ENCODE measurements at regions not wholly inside any gene's neighbourhood (a gene's known extent, or its start where the extent isn't known, plus 50 kb on each side); places are given as distances from the start of the nearest gene placed in this dataset.

DNA sequence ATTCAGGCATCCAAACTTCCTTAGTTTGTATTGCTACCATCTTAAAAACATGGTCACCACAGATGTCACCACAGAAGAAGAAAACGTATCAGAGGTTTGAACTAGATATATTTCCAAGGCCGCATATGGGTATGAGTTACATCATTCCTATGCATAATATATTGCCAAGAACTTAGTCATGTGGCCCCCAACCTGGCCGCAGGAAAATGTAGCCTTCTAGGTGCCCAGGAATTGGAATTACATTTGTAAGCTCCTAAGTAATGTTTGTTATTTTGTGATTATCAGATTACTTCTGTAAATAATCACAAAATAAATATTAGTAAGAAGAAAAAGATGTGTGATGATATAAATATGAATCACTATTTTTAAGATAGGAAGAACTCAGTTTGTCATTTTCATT, 351.4 kb downstream of the ISL1 start:
- Histone ChIP-seq H3K27me3 (ENCODE audit: insufficient read depth, low read depth, low read length) (no peaks in the 10 kb centered on the region), H3K27ac (ENCODE audit: low read length) (no peak overlapping the region), H3K79me2 (replicated peaks; ENCODE audit: insufficient read depth, low read length) (no peaks in the 10 kb centered on the region), H3K4me3 (ENCODE audit: low read length) (no peak overlapping the region), H3K4me2 (ENCODE audit: low read length) (no peak overlapping the region), H2AFZ (ENCODE audit: low read depth, low read length) (no peak overlapping the region), H3K9ac (ENCODE audit: low read length) (no peak overlapping the region), H4K20me1 (ENCODE audit: insufficient read depth) (no peaks in the 10 kb centered on the region), H3K36me3 (ENCODE audit: insufficient read depth, low read length) (no peaks in the 10 kb centered on the region), H3K9me3 (ENCODE audit: low read length) (no peaks in the 10 kb centered on the region), H3K9me2 (ENCODE audit: insufficient read depth, low read length) (no peaks in the 10 kb centered on the region), H3F3A (ENCODE audit: insufficient read depth, low read length, poor library complexity, severe bottlenecking) (no peaks in the 10 kb centered on the region)
- TF ChIP-seq MXI1 (conservative IDR thresholded peaks at IDR 0.05; ENCODE audit: poor library complexity, severe bottlenecking) (no peak), TAF1 (IDR thresholded peaks at IDR 0.05; ENCODE audit: low read depth) (no peak), EZH2 (IDR thresholded peaks at IDR 0.05; ENCODE audit: borderline replicate concordance, insufficient read depth, low read length, poor library complexity, severe bottlenecking) (no peak), RAD21 (conservative IDR thresholded peaks at IDR 0.05) (no peak), SMC3 (conservative IDR thresholded peaks at IDR 0.05; ENCODE audit: poor library complexity) (no peak), POLR2AphosphoS5 (IDR thresholded peaks at IDR 0.05) (no peak), EP300 (conservative IDR thresholded peaks at IDR 0.05; ENCODE audit: poor library complexity, severe bottlenecking) (no peak)
- TF ChIP-seq, protein P1, sequence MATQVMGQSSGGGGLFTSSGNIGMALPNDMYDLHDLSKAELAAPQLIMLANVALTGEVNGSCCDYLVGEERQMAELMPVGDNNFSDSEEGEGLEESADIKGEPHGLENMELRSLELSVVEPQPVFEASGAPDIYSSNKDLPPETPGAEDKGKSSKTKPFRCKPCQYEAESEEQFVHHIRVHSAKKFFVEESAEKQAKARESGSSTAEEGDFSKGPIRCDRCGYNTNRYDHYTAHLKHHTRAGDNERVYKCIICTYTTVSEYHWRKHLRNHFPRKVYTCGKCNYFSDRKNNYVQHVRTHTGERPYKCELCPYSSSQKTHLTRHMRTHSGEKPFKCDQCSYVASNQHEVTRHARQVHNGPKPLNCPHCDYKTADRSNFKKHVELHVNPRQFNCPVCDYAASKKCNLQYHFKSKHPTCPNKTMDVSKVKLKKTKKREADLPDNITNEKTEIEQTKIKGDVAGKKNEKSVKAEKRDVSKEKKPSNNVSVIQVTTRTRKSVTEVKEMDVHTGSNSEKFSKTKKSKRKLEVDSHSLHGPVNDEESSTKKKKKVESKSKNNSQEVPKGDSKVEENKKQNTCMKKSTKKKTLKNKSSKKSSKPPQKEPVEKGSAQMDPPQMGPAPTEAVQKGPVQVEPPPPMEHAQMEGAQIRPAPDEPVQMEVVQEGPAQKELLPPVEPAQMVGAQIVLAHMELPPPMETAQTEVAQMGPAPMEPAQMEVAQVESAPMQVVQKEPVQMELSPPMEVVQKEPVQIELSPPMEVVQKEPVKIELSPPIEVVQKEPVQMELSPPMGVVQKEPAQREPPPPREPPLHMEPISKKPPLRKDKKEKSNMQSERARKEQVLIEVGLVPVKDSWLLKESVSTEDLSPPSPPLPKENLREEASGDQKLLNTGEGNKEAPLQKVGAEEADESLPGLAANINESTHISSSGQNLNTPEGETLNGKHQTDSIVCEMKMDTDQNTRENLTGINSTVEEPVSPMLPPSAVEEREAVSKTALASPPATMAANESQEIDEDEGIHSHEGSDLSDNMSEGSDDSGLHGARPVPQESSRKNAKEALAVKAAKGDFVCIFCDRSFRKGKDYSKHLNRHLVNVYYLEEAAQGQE (IDR thresholded peaks at IDR 0.05; ENCODE audit: borderline replicate concordance), result no peak
- TF ChIP-seq, protein P2, sequence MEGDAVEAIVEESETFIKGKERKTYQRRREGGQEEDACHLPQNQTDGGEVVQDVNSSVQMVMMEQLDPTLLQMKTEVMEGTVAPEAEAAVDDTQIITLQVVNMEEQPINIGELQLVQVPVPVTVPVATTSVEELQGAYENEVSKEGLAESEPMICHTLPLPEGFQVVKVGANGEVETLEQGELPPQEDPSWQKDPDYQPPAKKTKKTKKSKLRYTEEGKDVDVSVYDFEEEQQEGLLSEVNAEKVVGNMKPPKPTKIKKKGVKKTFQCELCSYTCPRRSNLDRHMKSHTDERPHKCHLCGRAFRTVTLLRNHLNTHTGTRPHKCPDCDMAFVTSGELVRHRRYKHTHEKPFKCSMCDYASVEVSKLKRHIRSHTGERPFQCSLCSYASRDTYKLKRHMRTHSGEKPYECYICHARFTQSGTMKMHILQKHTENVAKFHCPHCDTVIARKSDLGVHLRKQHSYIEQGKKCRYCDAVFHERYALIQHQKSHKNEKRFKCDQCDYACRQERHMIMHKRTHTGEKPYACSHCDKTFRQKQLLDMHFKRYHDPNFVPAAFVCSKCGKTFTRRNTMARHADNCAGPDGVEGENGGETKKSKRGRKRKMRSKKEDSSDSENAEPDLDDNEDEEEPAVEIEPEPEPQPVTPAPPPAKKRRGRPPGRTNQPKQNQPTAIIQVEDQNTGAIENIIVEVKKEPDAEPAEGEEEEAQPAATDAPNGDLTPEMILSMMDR (IDR thresholded peaks at IDR 0.05; ENCODE audit: poor library complexity, severe bottlenecking), result no peak

DNA sequence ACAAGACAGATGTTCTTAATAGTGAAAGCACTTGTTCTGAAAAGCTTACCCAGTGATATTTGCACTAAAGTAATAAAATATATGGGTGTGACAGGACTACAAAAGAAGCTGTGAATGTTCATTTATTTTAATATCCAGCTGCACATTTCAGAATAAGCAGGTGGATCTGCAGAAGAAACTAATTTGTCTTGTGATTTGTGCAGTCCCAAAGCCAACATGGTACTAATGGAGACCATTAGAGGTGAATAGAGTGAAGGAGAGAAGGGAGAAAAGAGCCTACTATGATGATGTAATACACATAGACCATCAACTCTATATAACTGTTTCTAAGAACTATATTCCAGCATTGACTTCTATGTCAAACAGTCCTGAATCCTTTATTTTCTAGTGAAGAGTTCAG, 362.8 kb downstream of the ISL1 start:
- no peak overlapping the region for H3K9ac ChIP-seq (ENCODE audit: low read length)
- H3K9me2 ChIP-seq (ENCODE audit: insufficient read depth, low read length), result no peaks in the 10 kb centered on the region
- H3K4me3 ChIP-seq (ENCODE audit: low read length), result no peak overlapping the region
- H4K20me1 ChIP-seq (ENCODE audit: insufficient read depth), result no peaks in the 10 kb centered on the region
- H3K9me3 ChIP-seq (ENCODE audit: low read length), result no peaks in the 10 kb centered on the region
- H3K27ac ChIP-seq (ENCODE audit: low read length), result no peak overlapping the region
- H3K27me3 ChIP-seq (ENCODE audit: insufficient read depth, low read depth, low read length), result no peaks in the 10 kb centered on the region
- H3F3A ChIP-seq (ENCODE audit: insufficient read depth, low read length, poor library complexity, severe bottlenecking), result no peaks in the 10 kb centered on the region
- no peak overlapping the region for H2AFZ ChIP-seq (ENCODE audit: low read depth, low read length)
- TF ChIP-seq, protein P1 (IDR thresholded peaks at IDR 0.05; ENCODE audit: borderline replicate concordance), result no peak
- no peak for TF ChIP-seq TAF1 (IDR thresholded peaks at IDR 0.05; ENCODE audit: low read depth)
- TF ChIP-seq, protein P2 (IDR thresholded peaks at IDR 0.05; ENCODE audit: poor library complexity, severe bottlenecking), result no peak
- TF ChIP-seq EZH2 (IDR thresholded peaks at IDR 0.05; ENCODE audit: borderline replicate concordance, insufficient read depth, low read length, poor library complexity, severe bottlenecking), result no peak
- TF ChIP-seq RAD21 (conservative IDR thresholded peaks at IDR 0.05), result no peak
- TF ChIP-seq EP300 (conservative IDR thresholded peaks at IDR 0.05; ENCODE audit: poor library complexity, severe bottlenecking), result no peak
- TF ChIP-seq MXI1 (conservative IDR thresholded peaks at IDR 0.05; ENCODE audit: poor library complexity, severe bottlenecking), result no peak
- no peak for TF ChIP-seq POLR2AphosphoS5 (IDR thresholded peaks at IDR 0.05)
- no peak for TF ChIP-seq SMC3 (conservative IDR thresholded peaks at IDR 0.05; ENCODE audit: poor library complexity)
- no peaks in the 10 kb centered on the region for H3K79me2 ChIP-seq (replicated peaks; ENCODE audit: insufficient read depth, low read length)
- no peaks in the 10 kb centered on the region for H3K36me3 ChIP-seq (ENCODE audit: insufficient read depth, low read length)
- H3K4me2 ChIP-seq (ENCODE audit: low read length), result no peak overlapping the region

Data from neural cell (in vitro differentiated cells).